Right lobe of liver (tissue), 4 donors: ENCODE measurements at regions not wholly inside any gene's neighbourhood (a gene's known extent, or its start where the extent isn't known, plus 50 kb on each side); places are given as distances from the start of the nearest gene placed in this dataset.
A peak's percentile ranks its signal among the peaks of the same experiment; 100 is the strongest.

Experiments used
- CTCF ChIP-seq, 4 donors: fragments of 200-600 bp in 3 of 4; fragments of 450-650 bp in 1 of 4; IDR thresholded peaks; one replicate each; pipeline versions ENCODE4 v1.5.1 to v1.8.0; 2016 to 2022; ENCODE audit warnings: antibody characterized with exemption in 4 of 4, mild to moderate bottlenecking in 2 of 4
- POLR2A ChIP-seq: fragments of 450-650 bp; IDR thresholded peaks from one replicate; pipeline ENCODE4 v1.6.1; 2017; ENCODE audit warnings: antibody characterized with exemption, mild to moderate bottlenecking
- donor health status: DM: no; HTN: no; CAD: no.
- donor health status: DM: no; HTN: no; CAD: no.
- donor health status: DM: no; HTN: yes; CAD: no.

GRCh38 chr20:20864351-20865096 lies 152.1 kb upstream of the RALGAPA2 start:
- TF ChIP-seq CTCF (IDR thresholded peaks at IDR 0.05) (peak in 1 of 4 donors; percentile 16), POLR2A (no peak)
